ENCODE measurements at regions not wholly inside any gene's neighbourhood (a gene's known extent, or its start where the extent isn't known, plus 50 kb on each side); places are given as distances from the start of the nearest gene placed in this dataset.

GRCh38 chr12:60172266-60173211 is 576.7 kb downstream of the SLC16A7 start:
- Mint-ChIP-seq H3K36me3 (ENCODE audit: low read depth) (no peaks in the 10 kb centered on the region), H3K9me3 (no peaks in the 10 kb centered on the region), H3K4me3 (no peak overlapping the region), H3K27ac (no peak overlapping the region), H3K4me1 (no peaks in the 10 kb centered on the region), H3K27me3 (ENCODE audit: low read depth) (no peaks in the 10 kb centered on the region)
- TF ChIP-seq, protein P1, sequence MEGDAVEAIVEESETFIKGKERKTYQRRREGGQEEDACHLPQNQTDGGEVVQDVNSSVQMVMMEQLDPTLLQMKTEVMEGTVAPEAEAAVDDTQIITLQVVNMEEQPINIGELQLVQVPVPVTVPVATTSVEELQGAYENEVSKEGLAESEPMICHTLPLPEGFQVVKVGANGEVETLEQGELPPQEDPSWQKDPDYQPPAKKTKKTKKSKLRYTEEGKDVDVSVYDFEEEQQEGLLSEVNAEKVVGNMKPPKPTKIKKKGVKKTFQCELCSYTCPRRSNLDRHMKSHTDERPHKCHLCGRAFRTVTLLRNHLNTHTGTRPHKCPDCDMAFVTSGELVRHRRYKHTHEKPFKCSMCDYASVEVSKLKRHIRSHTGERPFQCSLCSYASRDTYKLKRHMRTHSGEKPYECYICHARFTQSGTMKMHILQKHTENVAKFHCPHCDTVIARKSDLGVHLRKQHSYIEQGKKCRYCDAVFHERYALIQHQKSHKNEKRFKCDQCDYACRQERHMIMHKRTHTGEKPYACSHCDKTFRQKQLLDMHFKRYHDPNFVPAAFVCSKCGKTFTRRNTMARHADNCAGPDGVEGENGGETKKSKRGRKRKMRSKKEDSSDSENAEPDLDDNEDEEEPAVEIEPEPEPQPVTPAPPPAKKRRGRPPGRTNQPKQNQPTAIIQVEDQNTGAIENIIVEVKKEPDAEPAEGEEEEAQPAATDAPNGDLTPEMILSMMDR (IDR thresholded peaks at IDR 0.05; ENCODE audit: unreplicated experiment in 3 of 3) = no peak

DNA sequence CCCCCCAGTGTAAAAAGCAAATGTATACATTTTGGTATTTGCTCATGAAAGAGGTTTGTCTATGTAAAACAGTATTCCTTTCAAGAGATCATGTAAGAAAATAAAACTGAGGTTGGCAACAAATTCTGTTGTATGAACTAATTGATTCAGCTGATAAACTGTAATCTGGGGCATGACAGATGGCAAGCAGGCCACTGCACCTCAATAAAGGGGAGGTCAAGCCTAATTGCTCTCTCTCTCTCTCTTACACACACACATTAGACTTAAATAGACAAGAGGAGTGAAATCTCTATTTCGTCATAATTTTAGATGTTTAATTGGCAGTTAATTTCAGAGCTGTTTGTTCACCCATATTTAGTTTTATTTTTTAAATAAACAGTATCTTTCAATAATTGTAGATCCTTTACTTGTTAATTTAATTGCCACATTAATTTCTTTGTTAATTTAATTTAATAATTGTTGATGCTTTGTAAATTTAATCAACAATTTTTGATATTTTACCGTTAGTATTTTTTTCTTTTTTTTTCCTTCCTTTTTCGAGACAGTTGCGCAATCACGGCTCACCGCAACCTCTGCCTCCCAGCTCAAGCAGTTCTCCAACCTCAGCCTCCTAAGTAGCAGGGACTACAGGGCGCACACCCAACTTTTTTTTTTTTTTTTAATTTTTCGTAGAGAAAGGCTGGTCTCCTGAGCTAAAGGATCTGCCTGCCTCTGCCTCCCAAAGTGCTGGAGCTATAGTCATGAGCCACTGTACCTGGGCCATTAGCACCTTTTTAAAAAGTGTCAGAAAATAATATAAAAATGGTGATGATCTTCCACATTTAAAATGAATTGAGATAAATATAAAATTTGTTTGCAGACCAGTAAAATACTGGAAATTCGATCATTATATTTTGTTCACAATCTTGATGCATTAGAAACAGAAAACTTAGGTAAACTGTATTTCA is 577.7 kb downstream of the SLC16A7 start:
- TF ChIP-seq, protein P1 (IDR thresholded peaks at IDR 0.05; ENCODE audit: unreplicated experiment in 3 of 3) = no peak
- Mint-ChIP-seq H3K4me1 (no peaks in the 10 kb centered on the region), H3K27ac (no peak overlapping the region), H3K9me3 (no peaks in the 10 kb centered on the region), H3K36me3 (ENCODE audit: low read depth) (no peaks in the 10 kb centered on the region), H3K4me3 (no peak overlapping the region), H3K27me3 (ENCODE audit: low read depth) (no peaks in the 10 kb centered on the region)

GRCh38 chr12:60174476-60174875 is 578.6 kb downstream of the SLC16A7 start:
- no peak overlapping the region for H3K27ac Mint-ChIP-seq
- no peak overlapping the region for H3K4me3 Mint-ChIP-seq
- H3K9me3 Mint-ChIP-seq = no peaks in the 10 kb centered on the region
- TF ChIP-seq, protein P1 (IDR thresholded peaks at IDR 0.05; ENCODE audit: unreplicated experiment in 3 of 3) = no peak
- H3K27me3 Mint-ChIP-seq (ENCODE audit: low read depth) = no peaks in the 10 kb centered on the region
- H3K36me3 Mint-ChIP-seq (ENCODE audit: low read depth) = no peaks in the 10 kb centered on the region
- no peaks in the 10 kb centered on the region for H3K4me1 Mint-ChIP-seq

- Mint-ChIP-seq H3K36me3 (ENCODE audit: low read depth) (no peaks in the 10 kb centered on the region), H3K27ac (no peak overlapping the region), H3K9me3 (no peaks in the 10 kb centered on the region), H3K4me1 (no peaks in the 10 kb centered on the region), H3K4me3 (no peak overlapping the region), H3K27me3 (ENCODE audit: low read depth) (no peaks in the 10 kb centered on the region)
- TF ChIP-seq, protein P1 (IDR thresholded peaks at IDR 0.05; ENCODE audit: unreplicated experiment in 3 of 3) = no peak
Observed at GRCh38 chr12:60174941-60175340, 579.1 kb downstream of the SLC16A7 start.

- Mint-ChIP-seq H3K27me3 (ENCODE audit: low read depth) (no peaks in the 10 kb centered on the region), H3K36me3 (ENCODE audit: low read depth) (no peaks in the 10 kb centered on the region), H3K9me3 (no peaks in the 10 kb centered on the region), H3K4me1 (no peaks in the 10 kb centered on the region), H3K4me3 (no peak overlapping the region), H3K27ac (no peak overlapping the region)
- TF ChIP-seq, protein P1 (IDR thresholded peaks at IDR 0.05; ENCODE audit: unreplicated experiment in 3 of 3) = no peak
Observed at GRCh38 chr12:60176891-60177290, 581.1 kb downstream of the SLC16A7 start.

Measured in nephron (organoid).